Immature natural killer cell (primary cell): ENCODE measurements at regions not wholly inside any gene's neighbourhood (a gene's known extent, or its start where the extent isn't known, plus 50 kb on each side); places are given as distances from the start of the nearest gene placed in this dataset.

Experiments used
- DNase-seq, 3 donors: peaks; one replicate each; pipeline ENCODE4 v3.0.0; 2022; ENCODE audit warnings: mixed read lengths in 1 of 3
- H3K27ac Mint-ChIP-seq, 6 donors: one replicate each; pipeline ENCODE4 v1.8.0; 2020; ENCODE audit warnings: mixed read lengths in 6 of 6, mild to moderate bottlenecking in 5 of 6, inconsistent platforms in 4 of 6, moderate library complexity in 3 of 6
- H3K27me3 Mint-ChIP-seq, 3 donors: one replicate each; pipeline ENCODE4 v1.8.0; 2020 to 2021; ENCODE audit warnings: low read depth in 3 of 3, mild to moderate bottlenecking in 3 of 3, mixed read lengths in 3 of 3, moderate library complexity in 3 of 3, inconsistent platforms in 1 of 3
- H3K36me3 Mint-ChIP-seq, 3 donors: one replicate each; pipeline ENCODE4 v1.8.0; 2020; ENCODE audit warnings: mixed read lengths in 3 of 3, inconsistent platforms in 2 of 3, mild to moderate bottlenecking in 2 of 3
- H3K4me1 Mint-ChIP-seq, 2 donors: one replicate each; pipeline ENCODE4 v1.8.0; 2020; ENCODE audit warnings: inconsistent platforms in 2 of 2, mild to moderate bottlenecking in 2 of 2, mixed read lengths in 2 of 2, moderate library complexity in 1 of 2
- H3K4me3 Mint-ChIP-seq, 5 donors: one replicate each; pipeline ENCODE4 v1.8.0; 2020; ENCODE audit warnings: mild to moderate bottlenecking in 5 of 5, mixed read lengths in 5 of 5, inconsistent platforms in 3 of 5, moderate library complexity in 3 of 5
- H3K9me3 Mint-ChIP-seq, 6 donors: one replicate each; pipeline ENCODE4 v1.8.0; 2020; ENCODE audit warnings: mild to moderate bottlenecking in 6 of 6, mixed read lengths in 6 of 6, inconsistent platforms in 4 of 6, moderate library complexity in 3 of 6

GRCh38 chrX:9327747-9328145 is 137.1 kb upstream of the TBL1X start:
- Mint-ChIP-seq H3K36me3 (no peaks in the 10 kb centered on the region), H3K4me1 (peaks cover 0 to 8% of the 10 kb centered on the region in 2 donors), H3K27me3 (peaks cover 0 to 3% (median 3%) of the 10 kb centered on the region in 3 donors), H3K4me3 (no peak overlapping the region), H3K27ac (no peak overlapping the region), H3K9me3 (no peaks in the 10 kb centered on the region)
- DNase-seq, result no peak

DNA sequence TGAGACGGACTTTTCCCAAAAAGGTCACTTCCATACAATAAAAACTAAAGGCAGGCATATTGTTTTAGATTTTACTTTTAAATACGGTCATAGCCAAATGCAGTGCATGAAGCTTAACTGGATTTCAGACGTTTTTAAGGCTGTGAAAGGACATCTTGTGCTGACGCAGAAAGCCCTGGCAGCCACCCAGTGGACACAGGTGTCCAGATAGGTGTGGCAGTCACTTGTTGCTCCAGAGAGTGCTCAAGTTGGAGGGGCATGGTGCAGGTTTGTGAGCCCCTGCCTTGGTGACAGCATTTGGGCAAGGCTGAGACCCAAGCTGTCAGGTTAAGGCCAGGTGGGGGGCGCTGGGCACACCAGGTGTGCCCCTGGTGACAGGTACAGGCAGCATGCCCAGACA is 135.8 kb upstream of the TBL1X start:
- no peaks in the 10 kb centered on the region for H3K9me3 Mint-ChIP-seq
- peaks cover 0 to 3% (median 3%) of the 10 kb centered on the region in 3 donors for H3K27me3 Mint-ChIP-seq
- no peak for DNase-seq
- H3K36me3 Mint-ChIP-seq, result no peaks in the 10 kb centered on the region
- H3K4me3 Mint-ChIP-seq, result no peak overlapping the region
- H3K4me1 Mint-ChIP-seq, result peaks cover 0 to 8% of the 10 kb centered on the region in 2 donors
- H3K27ac Mint-ChIP-seq, result no peak overlapping the region

- peaks cover 0 to 8% of the 10 kb centered on the region in 2 donors for H3K4me1 Mint-ChIP-seq
- H3K4me3 Mint-ChIP-seq, result no peak overlapping the region
- no peak overlapping the region for H3K27ac Mint-ChIP-seq
- H3K9me3 Mint-ChIP-seq, result no peaks in the 10 kb centered on the region
- no peak for DNase-seq
- H3K36me3 Mint-ChIP-seq, result no peaks in the 10 kb centered on the region
- H3K27me3 Mint-ChIP-seq, result peaks cover 0 to 3% (median 3%) of the 10 kb centered on the region in 3 donors
Measured at GRCh38 chrX:9330249-9330982, 134.4 kb upstream of the TBL1X start.

- H3K27ac Mint-ChIP-seq, result no peak overlapping the region
- no peaks in the 10 kb centered on the region for H3K9me3 Mint-ChIP-seq
- H3K27me3 Mint-ChIP-seq, result peaks cover 3 to 9% (median 5%) of the 10 kb centered on the region in 3 donors
- no peaks in the 10 kb centered on the region for H3K36me3 Mint-ChIP-seq
- no peak for DNase-seq
- peaks cover 13% of the 10 kb centered on the region in 2 donors for H3K4me1 Mint-ChIP-seq
- H3K4me3 Mint-ChIP-seq, result no peak overlapping the region
Measured at GRCh38 chrX:9333873-9334560, 130.8 kb upstream of the TBL1X start.

GRCh38 chrX:9335251-9335650 is 129.6 kb upstream of the TBL1X start:
- Mint-ChIP-seq H3K27ac (no peak overlapping the region), H3K4me3 (no peak overlapping the region), H3K9me3 (no peaks in the 10 kb centered on the region), H3K27me3 (peaks cover 3 to 9% (median 5%) of the 10 kb centered on the region in 3 donors), H3K4me1 (peaks cover 22 to 24% of the 10 kb centered on the region in 2 donors), H3K36me3 (no peaks in the 10 kb centered on the region)
- DNase-seq, result no peak

DNA sequence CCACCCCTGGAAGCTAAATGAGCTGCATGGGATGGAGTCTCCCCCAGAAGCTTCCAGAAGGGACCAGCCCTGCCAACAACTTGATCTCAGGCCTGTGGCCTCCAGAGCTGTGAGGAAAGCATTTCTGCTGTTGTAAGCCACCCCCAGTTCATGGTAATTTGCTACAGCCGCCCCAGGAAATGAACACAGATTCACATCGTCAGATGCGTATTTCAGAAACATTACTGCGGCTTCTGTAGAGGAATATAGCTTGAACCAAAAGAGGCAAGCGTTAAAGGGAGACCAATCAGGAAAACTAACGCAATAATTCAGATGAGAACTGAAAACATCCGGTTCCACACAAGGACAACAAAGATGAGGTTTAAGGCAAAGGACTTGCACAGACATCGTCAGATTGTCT is 128.4 kb upstream of the TBL1X start:
- no peak for DNase-seq
- Mint-ChIP-seq H3K4me1 (peaks cover 34 to 36% of the 10 kb centered on the region in 2 donors), H3K36me3 (no peaks in the 10 kb centered on the region), H3K27ac (peak overlapping the region in 1 of 6 donors; percentile 36), H3K4me3 (no peak overlapping the region), H3K27me3 (peaks cover 0 to 9% (median 5%) of the 10 kb centered on the region in 3 donors), H3K9me3 (no peaks in the 10 kb centered on the region)

GRCh38 chrX:9337046-9337445 is 127.8 kb upstream of the TBL1X start:
- DNase-seq, result no peak
- H3K4me3 Mint-ChIP-seq, result no peak overlapping the region
- peaks cover 5 to 14% (median 9%) of the 10 kb centered on the region in 3 donors for H3K27me3 Mint-ChIP-seq
- no peak overlapping the region for H3K27ac Mint-ChIP-seq
- peaks cover 39 to 42% of the 10 kb centered on the region in 2 donors for H3K4me1 Mint-ChIP-seq
- no peaks in the 10 kb centered on the region for H3K36me3 Mint-ChIP-seq
- H3K9me3 Mint-ChIP-seq, result no peaks in the 10 kb centered on the region

DNA sequence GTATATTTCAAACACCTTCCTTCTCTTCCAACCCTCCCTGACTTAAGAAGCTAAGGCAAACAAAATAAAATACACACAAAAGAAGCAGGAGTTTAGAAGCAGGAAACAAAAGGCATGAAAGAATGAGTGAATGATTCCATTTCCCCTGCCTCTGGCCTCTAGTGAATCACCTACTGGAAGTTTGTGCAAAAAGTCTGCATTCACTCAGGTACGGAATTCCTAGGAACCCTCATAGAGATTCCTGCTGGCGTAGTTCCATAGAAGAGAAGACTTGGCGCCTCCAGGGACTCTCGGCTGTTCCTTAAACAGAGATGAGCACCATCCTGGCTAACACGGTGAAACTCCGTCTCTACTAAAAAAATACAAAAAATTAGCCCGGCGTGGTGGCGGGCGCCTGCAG is 125.9 kb upstream of the TBL1X start:
- Mint-ChIP-seq H3K9me3 (no peaks in the 10 kb centered on the region), H3K4me1 (peaks cover 48 to 49% of the 10 kb centered on the region in 2 donors), H3K27ac (no peak overlapping the region), H3K27me3 (peaks cover 5 to 21% (median 9%) of the 10 kb centered on the region in 3 donors), H3K4me3 (peak overlapping the region in 2 of 5 donors; percentile 15 to 38), H3K36me3 (no peaks in the 10 kb centered on the region)
- no peak for DNase-seq

- Mint-ChIP-seq H3K27ac (peak overlapping the region; percentile 65 to 96 (median 89)), H3K36me3 (no peaks in the 10 kb centered on the region), H3K27me3 (peaks cover 8 to 21% (median 11%) of the 10 kb centered on the region in 3 donors), H3K4me3 (peak overlapping the region; percentile 58 to 89 (median 78)), H3K4me1 (peaks cover 48 to 49% of the 10 kb centered on the region in 2 donors), H3K9me3 (no peaks in the 10 kb centered on the region)
- peak in 2 of 3 donors; percentile 9 to 36 for DNase-seq
Measured at GRCh38 chrX:9339603-9340491, 125.0 kb upstream of the TBL1X start.

GRCh38 chrX:9340598-9341290 is 124.1 kb upstream of the TBL1X start:
- peak; percentile 43 to 61 (median 53) for DNase-seq
- Mint-ChIP-seq H3K36me3 (no peaks in the 10 kb centered on the region), H3K4me3 (peak overlapping the region; percentile 78 to 89 (median 84)), H3K27ac (peak overlapping the region; percentile 93 to 98 (median 96)), H3K9me3 (no peaks in the 10 kb centered on the region), H3K27me3 (peaks cover 8 to 21% (median 8%) of the 10 kb centered on the region in 3 donors), H3K4me1 (peaks cover 48 to 49% of the 10 kb centered on the region in 2 donors)

- H3K9me3 Mint-ChIP-seq, result no peaks in the 10 kb centered on the region
- DNase-seq, result peak; percentile 64 to 80 (median 73)
- H3K4me1 Mint-ChIP-seq, result peaks cover 46% of the 10 kb centered on the region in 2 donors
- H3K36me3 Mint-ChIP-seq, result no peaks in the 10 kb centered on the region
- H3K4me3 Mint-ChIP-seq, result peak overlapping the region; percentile 78 to 89 (median 84)
- peak overlapping the region; percentile 93 to 98 (median 96) for H3K27ac Mint-ChIP-seq
- H3K27me3 Mint-ChIP-seq, result peaks cover 7 to 21% (median 8%) of the 10 kb centered on the region in 3 donors
Measured at GRCh38 chrX:9341291-9342201, 123.3 kb upstream of the TBL1X start.

- Mint-ChIP-seq H3K4me1 (peaks cover 42 to 45% of the 10 kb centered on the region in 2 donors), H3K27ac (peak overlapping the region; percentile 64 to 91 (median 72)), H3K9me3 (no peaks in the 10 kb centered on the region), H3K27me3 (peaks cover 7 to 21% (median 8%) of the 10 kb centered on the region in 3 donors), H3K36me3 (no peaks in the 10 kb centered on the region), H3K4me3 (peak overlapping the region; percentile 66 to 84 (median 73))
- DNase-seq, result peak; percentile 46 to 70 (median 61)
Measured at GRCh38 chrX:9342561-9343051, 122.3 kb upstream of the TBL1X start.
